PC-3 (cell line): ENCODE measurements at regions not wholly inside any gene's neighbourhood (a gene's known extent, or its start where the extent isn't known, plus 50 kb on each side); places are given as distances from the start of the nearest gene placed in this dataset.

ENCODE experiments used
- ATAC-seq: fragments of 200-7000 bp; cut with Tn5 transposase; 2 replicates; pipeline ENCODE4 v1.9.1; 2020; ENCODE audit warnings: mild to moderate bottlenecking, moderate library complexity
- BruUV-seq: library from RNA; stranded (reverse); fragments of 400-500 nt; replicated peaks from 2 replicates; lab custom pipeline; 2021; lab: Mats Ljungman, UMichigan
- CTCF ChIA-PET: fragments of 300-600 bp; sonication (Branson Sonifier 250); formaldehyde crosslinking; loops from one replicate; lab custom pipeline; 2022; ENCODE audit warnings: antibody characterized with exemption; lab: Charles Lee
- POLR2A ChIA-PET: fragments of 300-600 bp; sonication (Branson Sonifier 250); formaldehyde crosslinking; loops from one replicate; lab custom pipeline; 2022; ENCODE audit warnings: antibody characterized with exemption; ENCODE audit not compliant: unreplicated experiment; lab: Charles Lee
- DNase-seq: peaks from one replicate; pipeline ENCODE4 v3.0.0-alpha.2; 2015
- H2AFZ ChIP-seq: fragments of 300-600 bp; sonication (generic); 2 replicates; pipeline ENCODE4 v1.6.0; 2016; ENCODE audit warnings: antibody characterized with exemption, low read length
- H3F3A ChIP-seq: fragments of 300-600 bp; sonication (generic); one replicate; pipeline ENCODE4 v1.6.0; 2017; ENCODE audit warnings: antibody characterized with exemption, low read length, control low read depth, mild to moderate bottlenecking; ENCODE audit not compliant: unreplicated experiment
- H3K27ac ChIP-seq: fragments of 300-600 bp; sonication (generic); 2 replicates; pipeline ENCODE4 v1.5.1; 2016; ENCODE audit warnings: mild to moderate bottlenecking, low read length
- H3K27me3 ChIP-seq: fragments of 300-600 bp; sonication (generic); 2 replicates; pipeline ENCODE4 v1.6.1; 2016; ENCODE audit warnings: low read length, mixed read lengths
- H3K36me3 ChIP-seq: fragments of 300-600 bp; sonication (generic); 2 replicates; pipeline ENCODE4 v1.6.1; 2016; ENCODE audit warnings: low read depth, mixed run types, low read length, mixed read lengths
- H3K4me1 ChIP-seq: fragments of 300-600 bp; sonication (generic); 2 replicates; pipeline ENCODE4 v1.5.1; 2016; ENCODE audit warnings: low read length; ENCODE audit not compliant: insufficient read depth
- H3K4me2 ChIP-seq: fragments of 300-600 bp; sonication (generic); 2 replicates; pipeline ENCODE4 v1.6.0; 2016; ENCODE audit warnings: low read length
- H3K4me3 ChIP-seq: fragments of 300-600 bp; sonication (generic); 2 replicates; pipeline ENCODE4 v1.5.1; 2016; ENCODE audit warnings: mild to moderate bottlenecking, low read length, mixed read lengths
- H3K79me2 ChIP-seq: fragments of 300-600 bp; sonication (generic); 2 replicates; pipeline ENCODE4 v1.6.1; 2017; ENCODE audit warnings: low read length, mixed read lengths
- H3K9ac ChIP-seq: fragments of 300-600 bp; sonication (generic); 2 replicates; pipeline ENCODE4 v1.6.0; 2016; ENCODE audit warnings: mild to moderate bottlenecking, low read length
- H3K9me2 ChIP-seq: fragments of 300-600 bp; sonication (generic); replicated peaks from 2 replicates; pipeline ENCODE4 v1.6.1; 2016; ENCODE audit warnings: mixed run types, low read length, mixed read lengths
- H3K9me3 ChIP-seq: fragments of 300-600 bp; sonication (generic); 2 replicates; pipeline ENCODE4 v1.6.1; 2016; ENCODE audit warnings: low read length, mixed read lengths
- H4K20me1 ChIP-seq: fragments of 300-600 bp; sonication (generic); 2 replicates; pipeline ENCODE4 v1.6.1; 2016; ENCODE audit warnings: low read length, mixed read lengths
- CTCF ChIP-seq: fragments of 300-600 bp; sonication (generic); conservative IDR thresholded peaks from 2 replicates; pipeline ENCODE4 v1.5.1; 2017; ENCODE audit warnings: antibody characterized with exemption, low read depth, mild to moderate bottlenecking, low read length
- EZH2 ChIP-seq: fragments of 300-600 bp; sonication (generic); IDR thresholded peaks from one replicate; pipeline ENCODE4 v1.6.1; 2017; ENCODE audit warnings: antibody characterized with exemption, mild to moderate bottlenecking, low read length; ENCODE audit not compliant: unreplicated experiment
- EZH2phosphoT487 ChIP-seq: fragments of 300-600 bp; sonication (generic); IDR thresholded peaks from 2 replicates; pipeline ENCODE4 v1.6.1; 2018; ENCODE audit warnings: mild to moderate bottlenecking, antibody characterized with exemption, low read length, borderline replicate concordance
- intact Hi-C: fragments of 100-400 bp; cut with micrococcal nuclease; formaldehyde crosslinking; loops from 2 replicates; pipeline ENCODE4 v1.9.0; 2023

- peaks cover 10% of the 10 kb centered on the region; the same call in 1 of the 2 replicates for H3K27me3 ChIP-seq
- peak overlapping the region; percentile 41; the same call in 1 of the 2 replicates for H3K4me2 ChIP-seq
- no peaks in the 10 kb centered on the region for H3K9me2 ChIP-seq
- CTCF ChIA-PET = no interaction called here
- BruUV-seq = no TSS peak
- H3K9me3 ChIP-seq = no peaks in the 10 kb centered on the region
- H3F3A ChIP-seq = no peaks in the 10 kb centered on the region
- H3K4me3 ChIP-seq = no peak overlapping the region
- H3K79me2 ChIP-seq = no peaks in the 10 kb centered on the region
- H3K27ac ChIP-seq = no peak overlapping the region
- H4K20me1 ChIP-seq = no peaks in the 10 kb centered on the region
- H2AFZ ChIP-seq = no peak overlapping the region
- intact Hi-C loops = no loop called here
- POLR2A ChIA-PET = no interaction called here
- no peak overlapping the region for H3K9ac ChIP-seq
- no peak for ATAC-seq
- no peaks in the 10 kb centered on the region for H3K36me3 ChIP-seq
- 0 out of 2 replicates have a peak, but pooled peaks cover 5% of the 10 kb centered on the region for H3K4me1 ChIP-seq
- peak; percentile 23 for DNase-seq
- TF ChIP-seq EZH2 (no peak), CTCF (no peak)
Observed at GRCh38 chr5:174623433-174624019, 100.9 kb upstream of the MSX2 start.

- TF ChIP-seq EZH2phosphoT487 (no peak), EZH2 (no peak), CTCF (no peak)
- ChIA-PET CTCF (no interaction called here), POLR2A (no interaction called here)
- Histone ChIP-seq H3K27ac (no peak overlapping the region), H3F3A (no peaks in the 10 kb centered on the region), H2AFZ (no peak overlapping the region), H3K4me3 (no peak overlapping the region), H3K9ac (no peak overlapping the region), H3K36me3 (no peaks in the 10 kb centered on the region), H3K9me2 (no peaks in the 10 kb centered on the region), H3K4me2 (no peak overlapping the region), H3K79me2 (no peaks in the 10 kb centered on the region), H3K4me1 (0 out of 2 replicates have a peak, but pooled peaks cover 5% of the 10 kb centered on the region), H3K27me3 (peaks cover 10% of the 10 kb centered on the region; the same call in 1 of the 2 replicates), H3K9me3 (no peaks in the 10 kb centered on the region), H4K20me1 (no peaks in the 10 kb centered on the region)
- DNase-seq (no peak), ATAC-seq (no peak)
- no TSS peak for BruUV-seq
- intact Hi-C loops = no loop called here
Observed at GRCh38 chr5:174624733-174625522, 99.5 kb upstream of the MSX2 start.
